ENCODE measurements at regions not wholly inside any gene's neighbourhood (a gene's known extent, or its start where the extent isn't known, plus 50 kb on each side); places are given as distances from the start of the nearest gene placed in this dataset.

DNA sequence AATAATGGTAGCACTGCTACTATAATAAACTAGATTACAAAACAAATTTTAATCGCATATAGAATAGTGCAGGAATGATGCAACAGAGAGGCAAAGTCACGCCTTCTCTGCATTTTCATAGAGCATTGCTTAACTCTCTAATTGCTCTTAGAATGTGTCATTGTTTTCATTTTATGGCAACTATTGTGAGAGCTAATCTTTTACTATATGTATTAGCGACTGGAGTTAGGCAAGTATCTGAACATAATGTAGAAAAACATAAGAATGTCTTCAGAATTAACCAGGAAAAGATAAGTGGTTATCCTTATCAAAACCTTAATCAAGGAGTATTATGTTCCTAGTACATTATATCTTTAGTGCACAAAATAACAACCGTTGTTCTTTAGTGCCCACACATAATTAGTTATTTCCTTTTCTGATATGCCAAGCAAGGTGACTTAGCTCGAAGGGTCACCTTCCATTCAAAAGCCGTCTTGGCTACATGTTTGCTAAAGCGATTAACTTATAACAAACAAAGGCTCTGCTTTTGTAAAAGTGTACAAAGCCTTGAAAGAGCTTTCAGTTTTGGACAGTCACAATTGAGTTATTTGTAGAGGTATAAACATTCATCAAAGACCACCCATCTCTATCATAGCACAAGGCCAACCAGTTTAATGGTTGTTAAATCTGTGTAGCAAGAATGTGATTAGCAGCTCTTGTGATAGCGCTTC, 1328.9 kb downstream of the ROBO2 start:
- Histone ChIP-seq H3K27me3 (ENCODE audit: control insufficient read depth, insufficient read depth, low read length) (no peaks in the 10 kb centered on the region), H3K36me3 (ENCODE audit: insufficient read depth, low read length) (no peaks in the 10 kb centered on the region), H3K9me3 (replicated peaks; ENCODE audit: low read length) (no peaks in the 10 kb centered on the region), H3K4me1 (ENCODE audit: control insufficient read depth, insufficient read depth, low read length) (no peaks in the 10 kb centered on the region), H3K4me3 (ENCODE audit: low read length) (no peak overlapping the region), H3K9ac (ENCODE audit: low read depth, low read length) (no peak overlapping the region), H3K4me2 (ENCODE audit: low read length) (no peak overlapping the region)

- no peaks in the 10 kb centered on the region for H3K4me1 ChIP-seq (ENCODE audit: control insufficient read depth, insufficient read depth, low read length)
- no peaks in the 10 kb centered on the region for H3K27me3 ChIP-seq (ENCODE audit: control insufficient read depth, insufficient read depth, low read length)
- no peaks in the 10 kb centered on the region for H3K9me3 ChIP-seq (replicated peaks; ENCODE audit: low read length)
- H3K36me3 ChIP-seq (ENCODE audit: insufficient read depth, low read length), result no peaks in the 10 kb centered on the region
- no peak overlapping the region for H3K4me3 ChIP-seq (ENCODE audit: low read length)
- H3K9ac ChIP-seq (ENCODE audit: low read depth, low read length), result no peak overlapping the region
- no peak overlapping the region for H3K4me2 ChIP-seq (ENCODE audit: low read length)
Measured at GRCh38 chr3:78390221-78390620, 1350.3 kb downstream of the ROBO2 start.

DNA sequence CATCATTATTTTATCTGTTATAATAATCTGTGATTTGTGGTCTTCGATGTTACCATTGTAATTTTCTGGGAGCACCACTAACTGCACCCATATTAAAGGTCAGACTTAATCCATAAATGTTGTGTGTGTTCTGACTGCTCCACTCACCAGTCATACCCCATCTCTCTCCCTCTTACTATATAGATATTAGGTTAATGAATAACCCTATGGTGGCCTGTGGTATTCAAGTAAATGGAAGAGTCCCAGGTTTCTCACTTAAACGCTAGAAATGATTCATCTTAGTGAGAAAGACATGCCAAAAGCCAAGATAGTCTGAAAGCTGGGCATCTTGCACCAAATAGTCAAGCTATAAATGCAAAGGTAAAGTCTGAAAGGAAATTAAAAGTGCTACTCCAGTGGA, 1358.5 kb downstream of the ROBO2 start:
- H3K27me3 ChIP-seq (ENCODE audit: control insufficient read depth, insufficient read depth, low read length), result no peaks in the 10 kb centered on the region
- H3K4me2 ChIP-seq (ENCODE audit: low read length), result no peak overlapping the region
- no peaks in the 10 kb centered on the region for H3K9me3 ChIP-seq (replicated peaks; ENCODE audit: low read length)
- no peaks in the 10 kb centered on the region for H3K4me1 ChIP-seq (ENCODE audit: control insufficient read depth, insufficient read depth, low read length)
- H3K36me3 ChIP-seq (ENCODE audit: insufficient read depth, low read length), result no peaks in the 10 kb centered on the region
- H3K4me3 ChIP-seq (ENCODE audit: low read length), result no peak overlapping the region
- no peak overlapping the region for H3K9ac ChIP-seq (ENCODE audit: low read depth, low read length)

DNA sequence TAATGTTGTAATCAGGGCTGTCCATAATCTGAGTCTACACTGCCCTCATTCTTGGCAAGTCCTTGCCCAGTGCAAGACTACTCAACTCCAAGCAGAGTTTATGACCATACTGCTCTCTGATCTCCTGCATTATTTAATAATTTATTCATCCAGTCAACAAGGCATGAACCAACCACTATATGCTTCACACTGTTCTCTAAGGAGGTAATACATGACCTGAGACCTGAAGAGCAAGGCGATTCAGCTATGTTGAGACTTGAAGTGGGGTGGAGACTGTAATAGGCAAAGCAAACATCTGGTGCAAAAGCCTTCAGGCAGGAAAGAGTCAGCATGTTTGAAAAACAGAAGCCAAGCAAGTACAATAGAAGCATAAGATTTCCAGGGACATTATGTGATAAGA, 1362.8 kb downstream of the ROBO2 start:
- no peaks in the 10 kb centered on the region for H3K9me3 ChIP-seq (replicated peaks; ENCODE audit: low read length)
- H3K4me1 ChIP-seq (ENCODE audit: control insufficient read depth, insufficient read depth, low read length), result no peaks in the 10 kb centered on the region
- H3K27me3 ChIP-seq (ENCODE audit: control insufficient read depth, insufficient read depth, low read length), result no peaks in the 10 kb centered on the region
- no peak overlapping the region for H3K9ac ChIP-seq (ENCODE audit: low read depth, low read length)
- no peaks in the 10 kb centered on the region for H3K36me3 ChIP-seq (ENCODE audit: insufficient read depth, low read length)
- no peak overlapping the region for H3K4me3 ChIP-seq (ENCODE audit: low read length)
- H3K4me2 ChIP-seq (ENCODE audit: low read length), result no peak overlapping the region

DNA sequence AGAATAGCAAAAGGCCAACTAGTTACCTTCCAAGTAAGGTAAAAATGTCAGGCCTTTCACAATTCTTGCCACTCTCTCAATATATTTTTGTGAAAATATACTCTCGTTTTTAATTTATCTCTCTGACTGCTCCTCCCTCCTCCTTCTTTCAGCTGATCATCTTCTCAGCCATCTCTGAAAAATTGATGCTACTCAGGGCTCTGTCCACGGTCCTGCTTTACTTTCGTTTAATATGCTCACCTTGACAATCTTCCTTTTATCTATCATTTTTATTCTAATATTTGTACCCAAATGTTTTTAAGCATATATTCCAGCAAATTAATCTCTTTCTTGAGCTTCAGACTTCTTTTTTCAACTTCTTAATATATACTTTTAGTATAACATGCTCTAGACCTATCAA, 1362.1 kb downstream of the ROBO1 start:
- no peaks in the 10 kb centered on the region for H3K4me1 ChIP-seq (ENCODE audit: control insufficient read depth, insufficient read depth, low read length)
- H3K9me3 ChIP-seq (replicated peaks; ENCODE audit: low read length), result no peaks in the 10 kb centered on the region
- H3K36me3 ChIP-seq (ENCODE audit: insufficient read depth, low read length), result no peaks in the 10 kb centered on the region
- H3K9ac ChIP-seq (ENCODE audit: low read depth, low read length), result no peak overlapping the region
- H3K4me2 ChIP-seq (ENCODE audit: low read length), result no peak overlapping the region
- no peak overlapping the region for H3K4me3 ChIP-seq (ENCODE audit: low read length)
- no peaks in the 10 kb centered on the region for H3K27me3 ChIP-seq (ENCODE audit: control insufficient read depth, insufficient read depth, low read length)

DNA sequence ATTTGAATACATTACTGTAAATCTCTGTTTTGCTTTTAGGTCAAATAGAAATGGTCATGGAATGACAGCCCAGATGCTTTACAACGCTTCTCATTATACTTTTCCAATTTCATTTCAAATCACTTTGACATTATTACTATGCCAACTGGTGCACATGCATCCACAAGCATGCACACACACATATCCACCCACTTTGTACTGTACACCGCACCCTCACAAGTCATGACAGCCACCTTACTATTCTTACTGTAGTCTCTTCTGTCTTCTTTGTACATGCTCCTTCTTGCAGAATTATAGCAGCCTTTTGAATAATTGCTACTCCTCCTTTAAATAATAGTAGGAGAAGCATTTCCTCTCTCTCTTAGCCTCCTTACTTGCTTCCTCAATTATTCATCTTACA, 1361.4 kb downstream of the ROBO1 start:
- H3K4me3 ChIP-seq (ENCODE audit: low read length), result no peak overlapping the region

GRCh38 chr3:78410077-78410476, 1357.7 kb downstream of the ROBO1 start:
- no peaks in the 10 kb centered on the region for H3K27me3 ChIP-seq (ENCODE audit: control insufficient read depth, insufficient read depth, low read length)

More for the DNA sequence above, 1361.4 kb downstream of the ROBO1 start:
- Histone ChIP-seq H3K36me3 (ENCODE audit: insufficient read depth, low read length) (no peaks in the 10 kb centered on the region), H3K4me1 (ENCODE audit: control insufficient read depth, insufficient read depth, low read length) (no peaks in the 10 kb centered on the region), H3K9ac (ENCODE audit: low read depth, low read length) (no peak overlapping the region), H3K9me3 (replicated peaks; ENCODE audit: low read length) (no peaks in the 10 kb centered on the region), H3K4me2 (ENCODE audit: low read length) (no peak overlapping the region), H3K27me3 (ENCODE audit: control insufficient read depth, insufficient read depth, low read length) (no peaks in the 10 kb centered on the region)

DNA sequence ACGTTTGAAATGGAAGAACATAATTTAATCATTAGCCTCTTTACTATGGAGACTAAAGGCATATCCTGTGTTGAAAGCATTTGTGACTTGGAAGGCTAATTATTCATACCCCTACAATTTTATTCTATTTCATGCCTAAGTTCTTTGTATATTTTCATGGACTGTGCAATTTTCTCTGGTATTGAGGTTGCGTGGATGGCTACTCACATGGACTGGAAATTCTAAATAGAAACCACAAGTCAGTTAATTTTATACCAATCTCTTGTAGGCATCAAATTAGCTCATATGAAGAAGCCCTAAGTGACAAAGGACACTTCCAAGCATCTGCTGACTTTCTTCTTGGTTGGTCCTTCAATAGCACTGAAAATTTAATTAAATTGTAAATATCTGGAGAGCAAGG, 1353.5 kb downstream of the ROBO1 start:
- Histone ChIP-seq H3K4me2 (ENCODE audit: low read length) (no peak overlapping the region), H3K4me1 (ENCODE audit: control insufficient read depth, insufficient read depth, low read length) (no peaks in the 10 kb centered on the region), H3K36me3 (ENCODE audit: insufficient read depth, low read length) (no peaks in the 10 kb centered on the region), H3K4me3 (ENCODE audit: low read length) (no peak overlapping the region), H3K9ac (ENCODE audit: low read depth, low read length) (no peak overlapping the region), H3K27me3 (ENCODE audit: control insufficient read depth, insufficient read depth, low read length) (no peaks in the 10 kb centered on the region), H3K9me3 (replicated peaks; ENCODE audit: low read length) (no peaks in the 10 kb centered on the region)

More at GRCh38 chr3:78410077-78410476, 1357.7 kb downstream of the ROBO1 start:
- Histone ChIP-seq H3K4me1 (ENCODE audit: control insufficient read depth, insufficient read depth, low read length) (no peaks in the 10 kb centered on the region), H3K4me3 (ENCODE audit: low read length) (no peak overlapping the region), H3K4me2 (ENCODE audit: low read length) (no peak overlapping the region), H3K36me3 (ENCODE audit: insufficient read depth, low read length) (no peaks in the 10 kb centered on the region), H3K9me3 (replicated peaks; ENCODE audit: low read length) (no peaks in the 10 kb centered on the region), H3K9ac (ENCODE audit: low read depth, low read length) (no peak overlapping the region)

DNA sequence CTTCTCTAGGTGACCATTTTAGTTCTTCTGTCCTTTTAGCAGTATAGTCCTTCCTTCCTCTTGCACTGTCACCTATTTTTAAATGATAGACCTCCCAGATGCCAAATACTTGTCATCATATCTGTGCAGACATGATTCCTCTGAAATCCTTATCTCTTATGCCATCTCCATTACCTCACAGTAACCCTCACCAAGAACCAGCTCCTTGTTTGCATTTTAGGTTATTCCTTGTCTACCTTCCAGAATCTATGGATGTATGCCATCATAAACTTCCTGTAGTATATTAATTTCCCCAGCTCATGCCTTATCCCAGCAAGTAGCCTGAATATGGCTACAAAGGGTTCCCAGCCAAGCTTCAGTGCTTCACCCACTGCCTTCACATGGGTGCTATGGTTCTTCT, 1347.2 kb downstream of the ROBO1 start:
- no peaks in the 10 kb centered on the region for H3K27me3 ChIP-seq (ENCODE audit: control insufficient read depth, insufficient read depth, low read length)
- H3K9me3 ChIP-seq (replicated peaks; ENCODE audit: low read length), result no peaks in the 10 kb centered on the region
- H3K4me2 ChIP-seq (ENCODE audit: low read length), result no peak overlapping the region

DNA sequence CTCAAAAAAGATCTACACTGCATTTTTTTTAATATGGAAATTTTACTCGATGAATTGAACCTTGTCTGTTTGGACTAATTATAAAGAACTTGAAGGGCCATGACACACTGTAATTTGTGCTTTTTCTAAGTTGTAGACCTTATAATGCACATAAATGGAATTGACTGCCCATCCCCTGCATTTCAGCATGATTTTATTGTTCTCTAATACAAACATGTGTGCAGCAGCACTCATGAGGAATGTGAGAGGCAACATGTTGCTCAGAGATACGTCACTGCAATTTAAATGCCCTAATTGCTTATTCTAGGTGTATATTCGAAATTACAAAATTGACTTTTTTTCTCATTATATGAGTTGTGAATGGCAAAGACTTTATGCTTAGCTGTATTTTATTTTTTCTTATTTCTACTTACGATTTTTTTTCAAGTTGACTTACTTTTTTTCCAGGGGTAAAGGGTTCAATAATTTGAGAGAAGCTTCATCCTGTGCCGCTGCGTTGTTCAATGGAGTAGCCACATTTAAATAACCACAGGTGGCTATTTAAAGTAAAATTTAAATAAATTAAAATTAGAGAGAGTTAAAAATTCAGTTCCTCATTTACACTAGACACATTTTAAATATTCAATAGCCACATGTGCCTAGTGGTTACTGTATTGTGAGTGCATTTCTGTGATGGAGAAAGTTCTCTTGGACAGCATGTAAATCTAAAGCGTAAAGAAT, 1346.4 kb downstream of the ROBO1 start:
- H3K4me2 ChIP-seq (ENCODE audit: low read length), result no peak overlapping the region
- no peak overlapping the region for H3K4me3 ChIP-seq (ENCODE audit: low read length)
- H3K9me3 ChIP-seq (replicated peaks; ENCODE audit: low read length), result no peaks in the 10 kb centered on the region
- H3K27me3 ChIP-seq (ENCODE audit: control insufficient read depth, insufficient read depth, low read length), result no peaks in the 10 kb centered on the region
- H3K36me3 ChIP-seq (ENCODE audit: insufficient read depth, low read length), result no peaks in the 10 kb centered on the region
- no peak overlapping the region for H3K9ac ChIP-seq (ENCODE audit: low read depth, low read length)
- H3K4me1 ChIP-seq (ENCODE audit: control insufficient read depth, insufficient read depth, low read length), result no peaks in the 10 kb centered on the region

More for the DNA sequence above, 1347.2 kb downstream of the ROBO1 start:
- H3K36me3 ChIP-seq (ENCODE audit: insufficient read depth, low read length), result no peaks in the 10 kb centered on the region
- H3K4me1 ChIP-seq (ENCODE audit: control insufficient read depth, insufficient read depth, low read length), result no peaks in the 10 kb centered on the region
- H3K4me3 ChIP-seq (ENCODE audit: low read length), result no peak overlapping the region
- H3K9ac ChIP-seq (ENCODE audit: low read depth, low read length), result no peak overlapping the region

DNA sequence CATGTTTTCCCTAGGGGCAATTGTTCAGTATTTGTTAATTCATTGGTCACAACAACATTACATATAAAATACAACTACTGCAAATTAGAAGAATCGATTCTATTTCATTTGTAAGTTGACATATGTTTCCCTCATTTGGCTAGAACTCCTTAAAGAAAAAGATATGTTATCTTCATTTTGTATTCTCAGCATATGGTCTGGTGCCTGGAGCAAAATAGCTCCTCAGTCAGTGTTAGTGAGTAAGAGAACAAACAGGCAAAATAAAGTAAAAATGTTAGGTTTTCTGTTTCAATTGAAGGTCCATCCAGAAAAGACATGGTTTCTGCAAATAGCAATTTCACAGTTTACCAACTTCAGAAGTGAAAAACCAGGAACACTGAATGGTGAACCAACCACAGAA, 1343.1 kb downstream of the ROBO1 start:
- no peak overlapping the region for H3K4me3 ChIP-seq (ENCODE audit: low read length)
- H3K4me1 ChIP-seq (ENCODE audit: control insufficient read depth, insufficient read depth, low read length), result no peaks in the 10 kb centered on the region
- H3K27me3 ChIP-seq (ENCODE audit: control insufficient read depth, insufficient read depth, low read length), result no peaks in the 10 kb centered on the region
- no peaks in the 10 kb centered on the region for H3K9me3 ChIP-seq (replicated peaks; ENCODE audit: low read length)
- H3K36me3 ChIP-seq (ENCODE audit: insufficient read depth, low read length), result no peaks in the 10 kb centered on the region
- no peak overlapping the region for H3K4me2 ChIP-seq (ENCODE audit: low read length)
- H3K9ac ChIP-seq (ENCODE audit: low read depth, low read length), result no peak overlapping the region

DNA sequence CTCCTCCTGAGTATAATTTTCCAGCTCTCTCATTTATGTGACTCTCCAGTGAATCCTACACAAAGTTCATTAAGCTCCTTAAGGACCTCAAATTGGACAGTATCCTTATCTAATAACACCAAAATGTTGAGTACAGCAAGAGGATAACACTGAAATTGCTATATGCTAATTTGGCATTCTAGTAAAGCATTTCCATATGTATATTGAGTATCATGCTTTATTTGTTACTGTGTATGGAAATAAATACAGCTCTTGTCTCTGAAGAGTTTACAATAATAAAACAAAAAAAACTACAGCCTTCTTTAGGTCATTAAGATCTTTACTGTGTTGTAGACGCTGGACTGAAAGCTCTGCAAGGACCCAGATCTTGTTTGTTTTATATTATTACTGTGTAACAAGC, 1341.3 kb downstream of the ROBO1 start:
- Histone ChIP-seq H3K4me2 (ENCODE audit: low read length) (no peak overlapping the region), H3K4me3 (ENCODE audit: low read length) (no peak overlapping the region), H3K9me3 (replicated peaks; ENCODE audit: low read length) (no peaks in the 10 kb centered on the region), H3K27me3 (ENCODE audit: control insufficient read depth, insufficient read depth, low read length) (no peaks in the 10 kb centered on the region), H3K4me1 (ENCODE audit: control insufficient read depth, insufficient read depth, low read length) (no peaks in the 10 kb centered on the region), H3K9ac (ENCODE audit: low read depth, low read length) (no peak overlapping the region), H3K36me3 (ENCODE audit: insufficient read depth, low read length) (no peaks in the 10 kb centered on the region)
